GM18498 (cell line): ENCODE measurements at regions not wholly inside any gene's neighbourhood (a gene's known extent, or its start where the extent isn't known, plus 50 kb on each side); places are given as distances from the start of the nearest gene placed in this dataset.

ENCODE experiments used
- ATAC-seq: cut with Tn5 transposase; IDR thresholded peaks from one replicate; pipeline ENCODE4 v1.9.1; 2021; ENCODE audit warnings: mild to moderate bottlenecking, moderate library complexity; ENCODE audit not compliant: unreplicated experiment

DNA sequence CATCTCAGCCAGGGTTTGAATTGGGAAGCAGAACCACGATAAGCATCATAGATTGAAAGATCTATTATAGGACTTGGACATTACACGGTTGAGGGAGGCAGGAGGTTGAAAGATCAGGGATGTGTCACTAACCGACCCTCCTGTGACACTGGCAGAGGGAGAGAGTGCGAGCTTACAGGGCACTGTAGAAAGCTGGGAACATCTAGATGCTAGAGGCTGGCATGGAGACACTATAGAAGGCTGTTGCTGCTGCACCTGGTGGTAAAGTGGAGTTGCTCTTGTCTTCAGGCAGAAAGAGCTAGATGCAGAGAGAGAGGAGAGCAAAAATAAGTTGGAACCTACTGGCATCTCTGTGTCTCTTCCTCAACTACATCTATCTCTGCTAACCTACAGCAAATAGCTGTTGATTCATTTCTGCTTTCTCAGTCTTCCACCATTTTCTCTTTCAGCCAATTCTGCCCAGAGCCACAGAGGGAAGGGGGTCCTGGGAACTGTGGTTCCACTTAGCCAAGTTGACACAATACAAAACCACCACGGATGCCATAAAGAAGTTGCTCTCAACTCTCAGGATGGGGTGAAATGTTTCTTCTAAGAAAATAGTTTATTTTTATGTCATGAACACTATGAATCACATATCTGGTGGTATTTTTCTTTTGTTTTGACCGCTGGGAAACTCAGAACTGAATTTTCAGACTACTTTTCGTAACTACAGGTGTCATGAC, 155.9 kb downstream of the ZNF281 start:
- peak; percentile 66 for ATAC-seq

DNA sequence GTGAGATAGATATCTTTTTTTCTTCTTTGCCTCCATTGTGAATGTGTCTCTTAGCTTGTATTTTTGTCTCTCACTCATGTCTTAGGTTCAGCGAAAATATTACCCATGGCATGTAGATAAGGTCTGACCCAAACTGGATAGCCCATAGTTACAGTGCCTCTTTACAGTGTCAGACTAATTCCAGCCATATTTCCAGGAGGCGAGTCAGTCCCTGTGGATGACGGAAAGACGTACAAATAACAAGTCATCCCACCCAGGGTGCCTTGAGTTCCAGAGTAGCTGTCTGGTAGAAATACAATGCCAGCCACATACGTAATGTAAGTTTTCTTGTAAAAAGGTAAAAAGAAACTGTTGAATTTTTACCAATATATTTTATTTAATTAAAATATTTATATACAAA, 157.3 kb downstream of the ZNF281 start:
- no peak for ATAC-seq

DNA sequence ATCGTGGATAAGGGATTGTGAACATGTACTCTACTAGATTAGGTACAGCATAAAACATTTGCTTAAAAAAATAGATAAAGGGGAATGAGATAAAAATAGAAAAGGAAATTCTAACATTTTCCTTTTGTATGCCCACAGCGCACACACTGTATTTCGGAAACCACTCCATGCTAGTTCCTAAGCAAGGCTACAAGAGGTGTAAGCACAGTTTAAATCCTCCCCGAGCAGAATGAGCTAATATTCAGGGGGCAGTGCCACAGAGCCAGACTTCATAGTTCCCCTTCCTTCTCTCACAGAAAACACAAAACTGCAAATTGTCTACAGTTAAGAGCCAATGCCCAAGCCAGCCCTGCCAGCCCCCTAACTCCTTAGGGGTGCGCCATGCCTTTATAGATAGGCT, 159.4 kb downstream of the ZNF281 start:
- ATAC-seq: no peak

DNA sequence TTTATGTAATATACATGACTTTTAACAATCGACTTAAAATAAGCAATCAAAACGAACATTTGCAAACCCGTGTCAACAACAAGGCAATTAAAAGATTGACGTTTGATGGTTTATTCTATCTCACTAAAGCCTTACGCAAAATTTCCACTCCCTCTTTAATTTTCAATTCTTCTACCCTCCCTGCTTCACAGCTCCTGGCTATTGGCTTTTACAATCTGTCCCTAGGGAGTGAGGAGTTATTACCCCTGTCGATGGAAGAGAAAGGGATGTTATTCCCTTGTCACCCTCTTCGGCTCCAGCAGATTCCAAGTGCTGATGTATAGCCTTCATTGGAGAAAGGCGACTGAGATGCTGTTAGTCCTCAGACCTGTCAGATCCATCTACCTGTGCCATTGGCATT, 161.3 kb downstream of the ZNF281 start:
- no peak for ATAC-seq

DNA sequence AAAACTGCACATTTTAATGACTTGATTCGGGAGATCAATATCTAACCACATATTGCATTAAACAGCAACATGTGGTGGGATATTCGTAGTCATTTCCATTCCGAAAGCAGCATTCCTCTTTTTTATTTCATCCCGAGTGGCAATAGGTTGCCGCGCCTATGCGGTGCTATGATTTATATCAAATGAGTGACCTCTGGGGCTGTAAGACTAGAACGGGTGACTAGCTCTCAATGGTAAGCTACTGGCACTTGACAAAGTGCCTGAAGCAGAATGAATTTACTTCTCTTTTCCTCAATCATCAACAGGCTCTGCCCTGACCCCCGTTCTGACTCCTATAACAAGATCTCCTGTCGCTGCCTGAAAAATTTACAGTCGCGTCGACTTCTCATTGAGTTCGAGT, 162.3 kb downstream of the ZNF281 start:
- ATAC-seq: no peak

DNA sequence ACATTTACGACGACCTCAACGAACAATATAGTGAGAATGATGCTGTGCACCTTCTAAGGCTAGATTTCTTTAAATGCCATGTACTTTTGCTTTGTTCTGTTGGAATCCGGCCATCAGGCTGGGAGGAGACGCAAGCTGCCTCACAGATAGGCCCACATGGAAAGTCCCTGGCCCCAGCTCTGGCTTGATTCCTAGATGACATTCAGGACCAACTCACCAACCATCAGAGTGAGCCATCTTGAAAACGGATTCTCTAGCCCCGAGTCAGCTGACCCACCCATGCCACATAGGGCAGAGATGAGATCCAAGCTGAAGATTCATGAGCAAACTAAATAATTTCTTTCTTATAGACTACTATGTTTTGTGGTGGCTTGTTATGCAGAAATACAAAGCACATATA, 164.4 kb downstream of the ZNF281 start:
- ATAC-seq: no peak

DNA sequence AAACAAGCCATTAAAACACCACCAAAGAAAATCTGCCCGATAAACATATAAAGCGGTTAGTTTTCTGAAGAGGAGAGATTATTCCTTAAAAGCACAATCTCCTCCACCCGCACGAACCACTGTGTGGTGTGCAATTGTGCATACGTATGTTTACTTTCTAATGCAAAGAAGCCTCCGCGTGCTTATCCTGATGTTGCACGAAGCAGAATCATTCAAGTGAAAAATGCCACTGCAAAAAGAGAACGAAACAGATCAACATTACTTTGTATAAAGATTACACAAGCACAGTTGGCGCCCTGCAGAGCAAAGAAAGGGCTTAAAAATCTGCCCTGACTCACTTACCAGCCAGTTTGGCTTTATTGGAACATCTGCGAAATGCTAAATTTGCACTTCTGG, 166.8 kb downstream of the ZNF281 start:
- ATAC-seq: no peak

DNA sequence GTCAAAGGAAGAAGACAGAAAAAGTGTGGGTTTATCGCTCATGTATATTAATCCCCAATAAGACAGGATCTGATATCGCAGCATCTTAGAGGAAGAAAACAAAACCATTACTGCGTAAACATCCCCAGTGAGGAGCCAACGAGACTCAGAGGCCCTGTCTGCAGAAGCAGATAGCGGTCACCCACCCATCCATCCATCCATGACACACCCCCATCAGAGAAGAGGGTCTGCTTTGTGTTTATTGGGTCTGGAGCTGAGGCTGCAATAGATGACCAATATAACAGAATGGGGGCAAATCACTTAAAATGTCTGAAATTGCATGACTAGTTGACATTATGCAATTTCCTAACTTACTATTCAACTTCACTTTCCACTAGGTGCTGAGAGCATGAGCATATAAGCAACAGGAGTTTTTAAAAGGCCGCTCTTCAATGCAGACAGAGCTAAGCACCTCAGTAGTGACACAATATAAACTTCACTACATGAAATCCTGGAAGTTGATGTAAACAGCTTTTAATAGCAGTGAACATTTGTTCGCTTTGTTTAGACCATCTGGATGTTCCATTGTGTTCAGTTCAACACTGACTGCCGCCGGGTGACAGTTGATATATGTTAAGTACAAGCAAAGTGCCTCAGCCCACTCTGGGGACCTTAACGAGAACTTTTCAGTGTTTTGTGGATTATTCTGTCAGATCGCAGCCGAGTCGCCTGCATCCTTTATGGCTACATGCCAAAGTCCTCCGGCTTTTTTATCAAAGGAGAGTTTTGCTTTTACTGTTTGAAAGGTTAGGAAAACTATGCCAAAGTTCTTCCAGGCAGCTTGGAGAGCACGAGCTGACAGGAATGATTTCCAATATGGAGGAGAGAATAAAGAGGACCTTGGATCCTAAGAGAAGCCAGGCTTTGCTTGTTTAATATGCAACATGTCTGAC, 167.5 kb downstream of the ZNF281 start:
- no peak for ATAC-seq

DNA sequence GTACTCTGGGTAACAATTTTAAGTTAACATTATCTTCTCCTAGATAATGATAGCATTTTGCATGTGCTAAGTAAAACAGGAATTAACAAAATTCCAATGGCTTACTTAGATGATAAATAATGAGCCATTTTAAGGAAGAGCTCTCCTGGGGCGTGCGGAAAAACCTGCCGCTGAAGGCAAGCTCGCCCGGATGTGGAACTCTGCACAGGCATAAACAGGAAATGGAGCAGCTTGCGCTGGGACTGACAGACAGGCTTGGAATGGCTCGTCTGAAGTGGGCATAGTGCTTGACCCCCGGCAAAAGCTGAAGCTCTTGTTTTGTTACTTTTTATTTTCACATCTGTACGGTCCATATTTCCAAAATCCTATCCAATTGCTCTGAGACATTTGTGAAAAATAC, 169.2 kb downstream of the ZNF281 start:
- no peak for ATAC-seq

DNA sequence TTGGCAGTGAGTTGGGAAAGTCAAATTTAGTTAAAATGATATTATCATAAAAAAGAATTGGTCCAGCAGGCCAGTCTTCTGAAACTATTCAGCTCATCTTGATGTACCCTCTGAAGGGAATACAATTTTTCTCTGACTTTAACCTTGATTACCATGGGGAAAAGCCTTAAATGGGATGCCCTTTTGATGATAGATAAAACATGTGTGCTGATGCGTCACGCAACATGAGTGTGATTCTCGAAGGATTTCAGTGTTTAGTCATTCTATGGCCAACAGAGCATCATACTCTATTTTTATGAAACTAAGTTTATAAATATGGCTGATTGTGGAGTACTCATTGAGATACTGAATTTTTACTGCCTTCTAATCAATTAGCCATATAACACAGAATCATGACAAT, 171.5 kb downstream of the ZNF281 start:
- ATAC-seq: no peak

DNA sequence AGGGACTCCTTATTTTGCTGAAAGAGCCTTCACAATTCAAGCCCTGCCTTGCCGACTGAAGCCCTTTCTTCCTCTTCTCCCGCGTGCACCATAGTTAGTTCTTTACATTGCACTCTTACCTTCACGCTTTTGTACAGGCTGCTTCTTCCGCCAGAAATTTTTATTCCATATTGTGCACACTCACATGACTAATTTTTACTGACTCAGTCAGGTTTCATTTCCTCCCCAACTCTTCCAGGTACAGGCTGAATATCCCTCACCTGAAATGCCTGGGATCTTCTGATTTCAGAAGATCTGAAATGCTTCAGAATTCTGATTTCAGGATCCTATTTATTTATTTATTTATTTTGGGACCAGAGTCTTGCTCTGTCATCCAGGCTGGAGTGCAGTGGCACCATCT, 172.8 kb downstream of the ZNF281 start:
- no peak for ATAC-seq

DNA sequence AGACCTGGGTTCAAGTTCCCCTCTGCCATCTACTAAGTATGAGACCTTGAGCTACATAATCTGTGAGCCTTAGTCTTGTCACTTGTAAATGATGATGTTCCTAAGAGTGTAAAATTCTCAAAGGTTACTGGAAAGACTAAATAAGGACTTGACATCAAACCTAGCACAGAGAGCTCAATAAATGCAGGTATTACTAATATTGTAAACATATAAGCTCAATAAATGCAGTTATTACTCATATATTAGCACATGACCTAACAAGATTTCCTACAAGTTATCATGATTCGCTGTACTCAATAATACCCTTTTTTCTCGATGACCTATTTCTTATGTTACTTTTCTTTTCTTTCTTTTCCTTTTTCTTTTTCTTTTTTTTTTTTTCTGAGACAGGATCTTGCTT, 174.9 kb downstream of the ZNF281 start:
- ATAC-seq: no peak

DNA sequence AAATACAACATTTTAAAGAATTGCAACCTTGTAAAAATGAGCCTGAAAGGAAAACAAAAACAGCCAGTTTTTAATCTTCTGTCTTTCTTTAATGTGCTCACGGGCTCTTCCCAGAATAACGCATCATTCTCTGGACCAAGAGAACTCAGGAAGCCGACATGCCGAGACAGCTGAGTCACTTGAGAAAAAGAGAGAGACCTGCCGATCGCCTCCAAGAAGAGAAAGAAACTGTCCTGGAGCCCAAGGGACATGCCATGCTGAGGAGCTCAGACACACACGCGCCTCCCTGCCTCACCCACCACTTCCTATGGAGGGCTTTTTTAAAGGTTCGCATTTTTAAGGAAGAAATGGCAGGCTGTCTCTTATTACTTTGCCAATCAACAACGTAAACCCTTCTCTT, 176.4 kb downstream of the ZNF281 start:
- ATAC-seq: no peak

DNA sequence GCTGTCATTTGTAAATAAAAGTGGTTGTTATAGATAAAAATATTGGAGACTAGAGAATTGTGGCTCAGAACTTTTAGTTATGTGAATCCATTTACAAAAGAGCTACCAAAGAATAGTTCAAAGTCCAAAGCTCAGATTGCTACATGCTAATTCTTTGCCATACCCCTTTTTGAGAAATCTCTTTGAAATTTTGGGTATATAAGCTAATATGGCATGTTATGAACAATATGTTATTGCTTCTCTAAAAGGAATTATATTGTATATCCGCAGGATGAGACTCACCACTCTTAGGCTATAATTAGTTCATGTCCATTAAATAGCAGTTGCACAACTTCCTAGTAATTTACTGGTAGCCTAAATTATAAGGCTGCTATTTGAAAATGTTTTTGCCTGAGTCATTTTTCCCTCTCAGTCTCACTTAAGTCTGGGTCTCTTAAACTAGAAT, 178.0 kb downstream of the ZNF281 start:
- ATAC-seq: no peak

DNA sequence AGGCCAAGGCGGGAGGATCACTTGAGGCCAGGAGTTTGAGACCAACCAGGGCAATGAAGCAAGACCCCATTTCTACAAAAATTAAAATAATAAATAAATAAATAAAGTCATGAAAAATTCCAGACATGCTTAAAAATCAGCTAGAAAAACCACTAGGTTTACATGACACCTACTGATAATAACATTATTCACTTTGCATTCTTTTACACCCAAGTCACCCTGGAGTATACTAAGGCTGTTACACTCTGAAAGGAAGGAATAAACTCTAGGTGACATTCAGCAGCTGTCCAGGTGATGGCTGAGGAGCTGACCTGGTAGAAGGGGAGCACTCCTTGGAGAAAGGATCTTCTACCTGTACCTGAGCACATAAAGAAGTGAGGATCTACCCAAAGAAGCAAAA, 179.2 kb downstream of the ZNF281 start:
- ATAC-seq: no peak

DNA sequence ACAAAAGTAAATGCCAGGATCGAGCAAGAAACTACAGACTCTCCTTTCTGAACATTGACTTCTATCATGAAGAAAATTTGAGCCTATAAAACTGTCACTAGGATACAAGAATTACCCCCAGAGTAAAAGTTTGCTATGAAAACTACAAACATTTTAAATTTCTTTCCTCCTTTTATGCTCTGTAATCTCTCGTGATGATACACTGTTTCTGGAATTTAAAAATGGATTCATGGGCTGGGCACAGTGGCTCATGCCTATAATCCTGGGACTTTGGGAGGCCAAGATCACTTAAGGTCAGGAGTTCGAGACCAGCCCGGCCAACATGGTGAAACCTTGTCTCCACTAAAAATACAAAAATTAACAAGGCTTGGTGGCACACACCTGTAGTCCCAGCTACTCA, 181.3 kb downstream of the ZNF281 start:
- no peak for ATAC-seq

DNA sequence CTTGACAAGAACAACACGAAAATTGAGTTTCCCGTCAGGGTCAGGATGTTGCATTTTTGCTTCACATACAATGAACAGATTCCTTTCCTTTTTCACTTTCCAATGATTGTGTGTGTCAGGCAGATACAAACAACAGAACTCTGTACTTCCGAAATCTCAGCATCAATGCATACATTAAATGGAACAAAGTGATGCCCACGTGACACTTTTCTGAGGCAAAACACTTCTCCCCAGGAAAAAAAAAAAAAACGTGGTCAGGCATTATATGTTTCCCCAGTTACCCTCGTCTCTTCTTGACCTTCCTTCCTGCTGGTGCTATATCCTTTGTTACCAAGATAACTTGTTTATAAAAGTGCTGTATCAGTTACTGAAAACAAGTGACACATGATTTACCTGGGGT, 181.8 kb downstream of the ZNF281 start:
- no peak for ATAC-seq
